Loucy (cell line): ENCODE measurements at regions not wholly inside any gene's neighbourhood (a gene's known extent, or its start where the extent isn't known, plus 50 kb on each side); places are given as distances from the start of the nearest gene placed in this dataset.
A peak's percentile ranks its signal among the peaks of the same experiment; 100 is the strongest.

Source experiments
- H2AFZ ChIP-seq: fragments of 200-600 bp; sonication (generic); 2 replicates; pipeline ENCODE4 v1.6.0; 2016; ENCODE audit warnings: antibody characterized with exemption, mild to moderate bottlenecking, low read length, moderate library complexity
- H3F3A ChIP-seq: fragments of 200-600 bp; 2 replicates; pipeline ENCODE4 v1.6.0; 2016; ENCODE audit warnings: antibody characterized with exemption, low read depth, mild to moderate bottlenecking
- H3K27me3 ChIP-seq: fragments of 200-600 bp; sonication (generic); 2 replicates; pipeline ENCODE4 v1.6.1; 2014; ENCODE audit warnings: low read length, mild to moderate bottlenecking; ENCODE audit not compliant: insufficient read depth, poor library complexity, severe bottlenecking
- H3K36me3 ChIP-seq: fragments of 200-600 bp; sonication (generic); 2 replicates; pipeline ENCODE4 v1.6.1; 2016; ENCODE audit warnings: low read length; ENCODE audit not compliant: insufficient read depth
- H3K4me1 ChIP-seq: fragments of 200-600 bp; sonication (generic); 2 replicates; pipeline ENCODE4 v1.5.1; 2014; ENCODE audit warnings: low read length, mild to moderate bottlenecking; ENCODE audit not compliant: insufficient read depth, poor library complexity, severe bottlenecking
- H3K4me2 ChIP-seq: fragments of 200-600 bp; sonication (generic); 2 replicates; pipeline ENCODE4 v1.6.0; 2014; ENCODE audit warnings: antibody characterized with exemption, low read length, low read depth, mild to moderate bottlenecking; ENCODE audit not compliant: poor library complexity, severe bottlenecking
- H3K4me3 ChIP-seq: fragments of 200-600 bp; sonication (generic); 2 replicates; pipeline ENCODE4 v1.5.1; 2014; ENCODE audit warnings: low read length, mild to moderate bottlenecking, mixed read lengths; ENCODE audit not compliant: poor library complexity, severe bottlenecking
- H3K79me2 ChIP-seq: fragments of 200-600 bp; sonication (generic); 2 replicates; pipeline ENCODE4 v1.6.1; 2014; ENCODE audit warnings: low read length; ENCODE audit not compliant: insufficient read depth
- H3K9ac ChIP-seq: fragments of 200-600 bp; sonication (generic); 2 replicates; pipeline ENCODE4 v1.6.0; 2014; ENCODE audit warnings: mild to moderate bottlenecking, low read depth, low read length, moderate library complexity; ENCODE audit not compliant: poor library complexity, severe bottlenecking
- H3K9me2 ChIP-seq: fragments of 200-600 bp; sonication (generic); replicated peaks from 2 replicates; pipeline ENCODE4 v1.6.1; 2016; ENCODE audit warnings: low read depth, low read length, mixed read lengths
- H3K9me3 ChIP-seq: fragments of 200-600 bp; sonication (generic); 2 replicates; pipeline ENCODE4 v1.6.1; 2014; ENCODE audit warnings: mild to moderate bottlenecking, antibody characterized with exemption, low read length, low read depth; ENCODE audit not compliant: insufficient read depth
- H4K20me1 ChIP-seq: fragments of 200-600 bp; sonication (generic); 2 replicates; pipeline ENCODE4 v1.6.0; 2014; ENCODE audit warnings: antibody characterized with exemption, low read length, mild to moderate bottlenecking; ENCODE audit not compliant: insufficient read depth, poor library complexity, severe bottlenecking
- CTCF ChIP-seq: fragments of 200-600 bp; sonication (generic); conservative IDR thresholded peaks from 2 replicates; pipeline ENCODE4 v1.5.1; 2014; ENCODE audit warnings: mild to moderate bottlenecking, antibody characterized with exemption, low read length
- EZH2phosphoT487 ChIP-seq: fragments of 200-600 bp; IDR thresholded peaks from 2 replicates; pipeline ENCODE4 v1.6.1; 2018; ENCODE audit warnings: antibody characterized with exemption, mild to moderate bottlenecking, moderate library complexity, borderline replicate concordance

DNA sequence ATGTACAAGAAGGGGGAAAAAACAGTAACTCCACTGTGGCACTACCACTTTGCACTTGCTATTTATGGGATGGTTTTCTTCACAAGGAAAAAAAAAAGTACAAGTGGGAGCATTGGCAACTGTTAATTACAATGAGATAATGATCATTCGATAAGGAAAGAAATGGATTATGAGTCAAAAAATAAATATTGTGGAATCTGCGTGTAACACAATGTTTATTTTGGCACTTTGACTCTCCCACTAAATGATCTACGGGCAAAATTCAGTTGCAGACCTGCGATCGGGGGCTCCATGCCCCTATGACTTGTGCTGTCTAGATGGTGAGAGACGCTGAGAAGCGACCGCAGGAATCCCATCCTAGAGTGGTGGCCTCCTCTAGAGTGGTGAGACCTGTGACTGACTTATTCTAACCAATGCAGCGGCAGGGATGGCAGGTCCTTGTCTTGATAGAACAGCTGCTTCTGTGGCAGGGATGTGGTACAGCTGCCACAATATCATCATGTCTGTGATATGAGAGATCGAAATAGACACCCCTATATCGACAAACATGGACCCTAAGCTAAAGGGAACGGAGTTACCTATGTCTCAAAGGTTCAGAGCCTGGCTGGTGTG, 345.0 kb upstream of the KLF6 start:
- Histone ChIP-seq H3K9me3 (no peaks in the 10 kb centered on the region), H3K4me3 (peak overlapping the region; percentile 53), H3K4me2 (peak overlapping the region; percentile 60), H3K36me3 (no peaks in the 10 kb centered on the region), H3K9ac (no peak overlapping the region), H3F3A (no peaks in the 10 kb centered on the region), H2AFZ (no peak overlapping the region), H3K9me2 (no peaks in the 10 kb centered on the region), H3K27me3 (peaks cover 44% of the 10 kb centered on the region), H3K79me2 (no peaks in the 10 kb centered on the region), H3K4me1 (peaks cover 18% of the 10 kb centered on the region), H4K20me1 (no peaks in the 10 kb centered on the region)
- no peak for TF ChIP-seq EZH2phosphoT487
- no peak for TF ChIP-seq CTCF

GRCh38 chr10:4127518-4128315, 342.7 kb upstream of the KLF6 start:
- H3K9me3 ChIP-seq, result no peaks in the 10 kb centered on the region
- no peaks in the 10 kb centered on the region for H3F3A ChIP-seq
- no peak overlapping the region for H2AFZ ChIP-seq
- no peaks in the 10 kb centered on the region for H3K9me2 ChIP-seq
- H3K4me2 ChIP-seq, result no peak overlapping the region
- H3K36me3 ChIP-seq, result no peaks in the 10 kb centered on the region
- H3K4me1 ChIP-seq, result peaks cover 18% of the 10 kb centered on the region
- no peak overlapping the region for H3K4me3 ChIP-seq
- TF ChIP-seq EZH2phosphoT487 (no peak), CTCF (no peak)
- H3K27me3 ChIP-seq, result peaks cover 21% of the 10 kb centered on the region
- H3K9ac ChIP-seq, result no peak overlapping the region
- no peaks in the 10 kb centered on the region for H4K20me1 ChIP-seq
- H3K79me2 ChIP-seq, result no peaks in the 10 kb centered on the region

DNA sequence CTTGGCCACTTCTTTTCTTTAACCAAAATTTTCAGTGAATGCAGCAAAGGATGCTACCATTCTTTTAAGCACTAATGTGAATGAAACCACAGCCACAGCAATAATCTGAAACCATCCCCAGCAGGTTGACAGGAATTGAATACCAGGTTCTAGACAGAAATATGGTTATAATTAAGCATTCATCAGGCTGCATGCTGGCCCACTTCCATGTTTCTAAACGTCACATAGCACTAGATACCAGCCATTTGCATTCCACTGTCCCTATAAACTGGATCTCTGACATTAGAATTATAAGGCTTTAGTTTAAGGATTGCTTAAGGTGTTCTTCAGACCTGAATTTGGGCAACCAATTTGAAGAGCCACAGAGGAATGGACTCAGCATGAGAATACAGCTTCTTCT, 340.8 kb upstream of the KLF6 start:
- Histone ChIP-seq H3K9me2 (no peaks in the 10 kb centered on the region), H2AFZ (no peak overlapping the region), H3K4me2 (no peak overlapping the region), H3K36me3 (no peaks in the 10 kb centered on the region), H3F3A (no peaks in the 10 kb centered on the region), H3K4me3 (no peak overlapping the region), H3K9me3 (no peaks in the 10 kb centered on the region), H3K4me1 (peaks cover 6% of the 10 kb centered on the region), H3K27me3 (peaks cover 14% of the 10 kb centered on the region), H3K79me2 (no peaks in the 10 kb centered on the region), H3K9ac (no peak overlapping the region), H4K20me1 (no peaks in the 10 kb centered on the region)
- TF ChIP-seq CTCF (no peak), EZH2phosphoT487 (no peak)
